NT2/D1 (cell line): ENCODE measurements at regions not wholly inside any gene's neighbourhood (a gene's known extent, or its start where the extent isn't known, plus 50 kb on each side); places are given as distances from the start of the nearest gene placed in this dataset.

ENCODE experiments used
- SUZ12 ChIP-seq: IDR thresholded peaks from 2 replicates; pipeline ENCODE4 v1.6.1; 2011; ENCODE audit not compliant: insufficient read length, insufficient read depth; ENCODE audit errors: extremely low read depth
- ZNF274 ChIP-seq: IDR thresholded peaks from 2 replicates; pipeline ENCODE4 v1.6.1; 2011; ENCODE audit warnings: mild to moderate bottlenecking, low read depth, low read length

DNA sequence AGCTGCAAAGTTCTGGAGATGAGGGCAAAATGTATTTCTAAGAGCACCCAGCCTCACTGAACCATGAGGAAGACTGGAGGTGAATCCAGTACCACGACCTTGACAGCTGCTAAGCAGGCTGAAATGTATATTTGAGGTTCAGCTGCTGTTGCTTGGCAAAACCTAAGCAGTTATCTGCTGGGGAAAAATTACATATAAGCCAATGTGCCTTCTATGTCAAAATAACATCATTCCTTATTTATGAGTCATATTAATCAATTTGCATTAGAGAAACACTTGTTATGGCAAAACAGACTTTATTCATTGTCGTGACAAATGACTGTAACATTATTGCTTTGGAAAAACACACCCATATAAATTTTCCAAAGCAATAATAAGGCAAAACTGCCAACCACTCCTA, 560.5 kb upstream of the NR5A2 start:
- TF ChIP-seq ZNF274: no peak
- TF ChIP-seq SUZ12: no peak
